ENCODE measurements at regions not wholly inside any gene's neighbourhood (a gene's known extent, or its start where the extent isn't known, plus 50 kb on each side); places are given as distances from the start of the nearest gene placed in this dataset.
"Not testable (repeated sequence)": the region's sequence is repeated elsewhere in the genome, so short reads cannot be mapped to it uniquely, and the experiment has no call there.

DNA sequence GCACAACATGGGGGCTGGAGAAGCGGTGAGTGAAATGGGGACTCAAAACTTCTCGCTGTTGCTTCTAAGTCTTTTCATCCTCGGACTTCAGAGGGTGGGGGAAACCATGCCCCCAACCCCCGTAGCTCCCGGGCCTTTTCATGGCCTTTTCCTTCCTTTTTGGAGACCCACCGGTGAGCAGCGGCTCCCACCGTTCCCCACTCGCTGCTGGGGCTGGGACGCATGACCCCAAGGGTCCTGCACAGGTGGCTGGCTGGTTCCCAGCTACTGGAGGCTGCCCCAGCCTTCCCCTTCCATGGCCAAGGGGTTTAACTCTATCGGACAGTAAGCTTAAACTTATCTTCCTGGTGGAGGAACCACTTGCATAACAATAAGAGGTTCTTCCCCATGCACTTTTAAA, 194.3 kb upstream of the FERD3L start:
- Mint-ChIP-seq H3K27me3 (ENCODE audit: insufficient read depth, low read depth) (peaks cover 2% of the 10 kb centered on the region), H3K4me1 (peaks cover 16% of the 10 kb centered on the region), H3K36me3 (no peaks in the 10 kb centered on the region), H3K27ac (no peak overlapping the region), H3K9me3 (no peaks in the 10 kb centered on the region), H3K4me3 (no peak overlapping the region)
- no peaks in the 10 kb centered on the region for H3K4me1 ChIP-seq
- no peaks in the 10 kb centered on the region for H3K9me3 ChIP-seq (ENCODE audit: low read depth)
- no peaks in the 10 kb centered on the region for H3K36me3 ChIP-seq
- H3K27ac ChIP-seq = no peak overlapping the region
- no peak for DNase-seq (ENCODE audit: low spot score)
- H4K20me1 ChIP-seq (ENCODE audit: low read depth) = no peaks in the 10 kb centered on the region
- no peak overlapping the region for H3K4me2 ChIP-seq
- no peak overlapping the region for H3K9ac ChIP-seq
- H2AFZ ChIP-seq (replicated peaks) = no peak overlapping the region
- H3K27me3 ChIP-seq = no peaks in the 10 kb centered on the region
- no peak for TF ChIP-seq EZH2phosphoT487 (IDR thresholded peaks at IDR 0.05)
- TF ChIP-seq, protein P1, sequence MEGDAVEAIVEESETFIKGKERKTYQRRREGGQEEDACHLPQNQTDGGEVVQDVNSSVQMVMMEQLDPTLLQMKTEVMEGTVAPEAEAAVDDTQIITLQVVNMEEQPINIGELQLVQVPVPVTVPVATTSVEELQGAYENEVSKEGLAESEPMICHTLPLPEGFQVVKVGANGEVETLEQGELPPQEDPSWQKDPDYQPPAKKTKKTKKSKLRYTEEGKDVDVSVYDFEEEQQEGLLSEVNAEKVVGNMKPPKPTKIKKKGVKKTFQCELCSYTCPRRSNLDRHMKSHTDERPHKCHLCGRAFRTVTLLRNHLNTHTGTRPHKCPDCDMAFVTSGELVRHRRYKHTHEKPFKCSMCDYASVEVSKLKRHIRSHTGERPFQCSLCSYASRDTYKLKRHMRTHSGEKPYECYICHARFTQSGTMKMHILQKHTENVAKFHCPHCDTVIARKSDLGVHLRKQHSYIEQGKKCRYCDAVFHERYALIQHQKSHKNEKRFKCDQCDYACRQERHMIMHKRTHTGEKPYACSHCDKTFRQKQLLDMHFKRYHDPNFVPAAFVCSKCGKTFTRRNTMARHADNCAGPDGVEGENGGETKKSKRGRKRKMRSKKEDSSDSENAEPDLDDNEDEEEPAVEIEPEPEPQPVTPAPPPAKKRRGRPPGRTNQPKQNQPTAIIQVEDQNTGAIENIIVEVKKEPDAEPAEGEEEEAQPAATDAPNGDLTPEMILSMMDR (IDR thresholded peaks at IDR 0.05) = no peak
- TF ChIP-seq EZH2 (IDR thresholded peaks at IDR 0.05) = no peak
- H3F3A ChIP-seq (ENCODE audit: low read depth) = no peaks in the 10 kb centered on the region
- no peak overlapping the region for H3K4me3 ChIP-seq
- H3K79me2 ChIP-seq (ENCODE audit: low read depth) = no peaks in the 10 kb centered on the region

DNA sequence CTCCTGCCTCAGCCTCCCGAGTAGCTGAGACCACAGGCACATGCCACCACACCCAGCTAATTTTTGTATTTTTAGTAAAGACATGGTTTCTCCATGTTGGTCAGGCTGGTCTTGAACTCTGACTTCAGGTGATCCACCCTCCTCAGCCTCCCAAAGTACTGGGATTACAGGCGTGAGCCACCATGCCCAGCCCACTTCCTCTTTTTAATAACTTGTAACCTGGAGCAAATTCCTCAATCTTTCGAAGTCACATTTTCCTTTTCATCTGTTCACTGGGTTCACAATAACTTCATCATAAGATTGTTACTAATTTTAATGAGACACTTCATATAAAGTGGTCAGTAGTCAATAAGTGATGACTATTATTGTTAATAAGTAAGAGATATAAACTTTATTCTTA, 193.3 kb upstream of the FERD3L start:
- H3K9me3 Mint-ChIP-seq; H3K9ac ChIP-seq; H3K4me3 ChIP-seq; H3K36me3 ChIP-seq; H3F3A ChIP-seq (ENCODE audit: low read depth); H3K79me2 ChIP-seq (ENCODE audit: low read depth); H3K36me3 Mint-ChIP-seq; H3K4me3 Mint-ChIP-seq; H2AFZ ChIP-seq (replicated peaks); H3K27me3 ChIP-seq; H3K27ac Mint-ChIP-seq; H3K27ac ChIP-seq; H4K20me1 ChIP-seq (ENCODE audit: low read depth); DNase-seq (ENCODE audit: low spot score); H3K9me3 ChIP-seq (ENCODE audit: low read depth); H3K4me1 ChIP-seq; H3K27me3 Mint-ChIP-seq (ENCODE audit: insufficient read depth, low read depth); H3K4me2 ChIP-seq: not testable (repeated sequence)
- H3K4me1 Mint-ChIP-seq = peaks cover 16% of the 10 kb centered on the region

DNA sequence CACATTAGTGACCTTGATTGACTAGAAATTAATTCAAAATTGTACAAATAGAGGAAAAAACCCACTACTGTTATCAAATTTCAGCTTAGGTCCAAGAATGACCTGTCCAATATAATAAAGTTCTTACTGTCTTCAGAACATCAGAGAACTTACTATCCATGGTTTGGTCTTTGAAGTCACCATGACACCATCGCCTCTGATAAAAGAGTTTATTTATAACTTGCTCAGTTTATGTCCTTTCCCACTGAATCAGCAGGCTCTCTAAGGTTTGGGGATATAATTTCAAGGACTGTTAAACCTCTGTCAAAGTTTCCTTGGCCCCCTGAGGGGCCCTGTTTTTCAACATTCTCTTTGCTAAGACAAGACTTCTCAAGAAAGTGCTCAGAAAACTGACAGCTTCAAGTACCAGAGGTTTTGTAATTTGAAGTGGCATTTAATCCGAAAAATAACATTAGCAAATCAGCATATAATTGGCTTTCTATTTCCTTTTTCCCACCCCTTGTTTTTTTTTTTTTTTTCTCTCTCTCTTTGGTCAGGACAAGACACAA, 191.7 kb upstream of the FERD3L start:
- no peak for DNase-seq (ENCODE audit: low spot score)
- H3K27ac Mint-ChIP-seq = no peak overlapping the region
- Histone ChIP-seq H3K27ac (no peak overlapping the region), H3K9ac (no peak overlapping the region), H3K4me3 (no peak overlapping the region), H3F3A (ENCODE audit: low read depth) (no peaks in the 10 kb centered on the region), H4K20me1 (ENCODE audit: low read depth) (no peaks in the 10 kb centered on the region), H3K4me2 (no peak overlapping the region), H3K27me3 (no peaks in the 10 kb centered on the region), H3K9me3 (ENCODE audit: low read depth) (no peaks in the 10 kb centered on the region), H3K79me2 (ENCODE audit: low read depth) (no peaks in the 10 kb centered on the region), H3K4me1 (no peaks in the 10 kb centered on the region), H2AFZ (replicated peaks) (no peak overlapping the region), H3K36me3 (no peaks in the 10 kb centered on the region)
- TF ChIP-seq, protein P1 (IDR thresholded peaks at IDR 0.05) = no peak
- TF ChIP-seq EZH2 (IDR thresholded peaks at IDR 0.05) = no peak
- no peak for TF ChIP-seq EZH2phosphoT487 (IDR thresholded peaks at IDR 0.05)
- H3K4me3 Mint-ChIP-seq = no peak overlapping the region
- peaks cover 16% of the 10 kb centered on the region for H3K4me1 Mint-ChIP-seq
- no peaks in the 10 kb centered on the region for H3K36me3 Mint-ChIP-seq
- H3K9me3 Mint-ChIP-seq = no peaks in the 10 kb centered on the region
- peaks cover 2% of the 10 kb centered on the region for H3K27me3 Mint-ChIP-seq (ENCODE audit: insufficient read depth, low read depth)

DNA sequence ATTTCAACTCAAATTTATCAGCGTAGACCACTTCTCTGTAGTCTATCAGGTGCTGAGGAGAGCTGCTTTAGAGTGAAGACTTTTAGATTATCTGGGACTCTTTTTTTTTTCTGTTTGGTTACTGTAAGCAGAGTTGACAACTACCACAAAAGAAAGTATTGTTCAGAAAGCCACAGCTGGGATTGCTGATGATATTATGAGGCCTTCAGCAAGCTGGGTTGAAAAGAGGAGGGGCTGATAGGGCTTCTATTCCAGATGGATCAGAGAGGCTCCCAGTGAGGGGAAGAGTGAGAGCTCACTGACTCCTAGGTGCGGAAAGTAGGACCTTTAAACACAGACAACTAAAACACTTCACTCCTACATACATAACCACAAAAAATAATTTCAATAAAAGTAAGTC, 188.5 kb upstream of the FERD3L start:
- Mint-ChIP-seq H3K27ac (no peak overlapping the region), H3K27me3 (ENCODE audit: insufficient read depth, low read depth) (peaks cover 2% of the 10 kb centered on the region), H3K4me3 (no peak overlapping the region), H3K9me3 (no peaks in the 10 kb centered on the region), H3K4me1 (peaks cover 16% of the 10 kb centered on the region), H3K36me3 (no peaks in the 10 kb centered on the region)
- TF ChIP-seq EZH2phosphoT487 (IDR thresholded peaks at IDR 0.05) (no peak), EZH2 (IDR thresholded peaks at IDR 0.05) (no peak)
- TF ChIP-seq, protein P1 (IDR thresholded peaks at IDR 0.05) = no peak
- H3F3A ChIP-seq (ENCODE audit: low read depth) = no peaks in the 10 kb centered on the region
- no peak overlapping the region for H3K4me3 ChIP-seq
- no peak for DNase-seq (ENCODE audit: low spot score)
- H3K27me3 ChIP-seq = no peaks in the 10 kb centered on the region
- H2AFZ ChIP-seq (replicated peaks) = no peak overlapping the region
- H3K79me2 ChIP-seq (ENCODE audit: low read depth) = no peaks in the 10 kb centered on the region
- H3K9ac ChIP-seq = no peak overlapping the region
- H3K9me3 ChIP-seq (ENCODE audit: low read depth) = no peaks in the 10 kb centered on the region
- no peaks in the 10 kb centered on the region for H3K4me1 ChIP-seq
- no peak overlapping the region for H3K27ac ChIP-seq
- no peaks in the 10 kb centered on the region for H3K36me3 ChIP-seq
- H3K4me2 ChIP-seq = no peak overlapping the region
- H4K20me1 ChIP-seq (ENCODE audit: low read depth) = no peaks in the 10 kb centered on the region
